ENCODE measurements at regions not wholly inside any gene's neighbourhood (a gene's known extent, or its start where the extent isn't known, plus 50 kb on each side); places are given as distances from the start of the nearest gene placed in this dataset.
"Not testable (repeated sequence)": the region's sequence is repeated elsewhere in the genome, so short reads cannot be mapped to it uniquely, and the experiment has no call there.

- no peak for FAIRE-seq
Measured at GRCh38 chr2:64743739-64744330, 90.1 kb upstream of the SERTAD2 start.

GRCh38 chr2:64745562-64745961, 91.8 kb upstream of the SERTAD2 start:
- no peak for FAIRE-seq

DNA sequence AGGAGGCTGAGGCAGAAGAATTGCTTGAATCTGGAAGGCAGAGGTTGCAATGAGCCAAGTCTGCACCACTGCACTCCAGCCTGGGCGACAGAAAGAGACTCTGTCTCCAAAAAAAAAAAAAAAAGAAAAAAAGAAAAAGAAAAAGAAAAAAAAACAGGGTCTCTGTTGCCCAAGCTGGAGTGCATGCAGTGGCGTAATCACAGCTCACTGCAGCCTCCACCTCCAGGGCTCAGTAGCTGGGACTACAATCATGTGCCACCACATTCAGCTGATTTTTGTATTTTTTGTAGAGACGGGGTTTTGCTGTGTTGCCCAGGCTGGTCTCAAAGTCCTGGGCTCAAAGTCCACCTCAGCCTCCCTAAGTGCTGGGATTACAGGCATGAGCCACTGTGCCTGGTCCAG, 94.0 kb upstream of the SERTAD2 start:
- FAIRE-seq = not testable (repeated sequence)

GRCh38 chr2:64748147-64748546, 94.4 kb upstream of the SERTAD2 start:
- FAIRE-seq = no peak

DNA sequence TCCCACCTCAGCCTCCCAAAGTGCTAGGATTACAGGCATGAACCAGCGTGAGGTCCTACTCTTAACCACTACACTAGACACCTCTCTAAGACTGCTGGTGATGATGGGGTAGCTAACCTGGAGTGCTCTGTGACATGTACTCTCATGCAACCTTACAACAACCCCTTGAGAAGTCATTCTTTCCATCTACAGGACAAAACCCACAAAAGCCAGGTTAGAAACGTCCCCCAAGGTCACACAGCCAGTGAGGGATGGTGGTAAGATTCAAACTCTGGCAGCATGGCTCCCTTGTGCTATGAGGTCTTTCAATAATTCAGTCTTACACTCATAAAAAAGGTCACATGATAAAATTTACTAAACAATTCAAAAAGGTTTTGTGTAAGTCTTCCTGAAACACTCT, 94.8 kb upstream of the SERTAD2 start:
- FAIRE-seq = no peak

GRCh38 chr2:64749446-64749845, 95.7 kb upstream of the SERTAD2 start:
- FAIRE-seq = no peak

GRCh38 chr2:64750001-64750816, 96.5 kb upstream of the SERTAD2 start:
- FAIRE-seq = no peak

- no peak for FAIRE-seq
Measured at GRCh38 chr2:64750817-64751285, 97.1 kb upstream of the SERTAD2 start.

GRCh38 chr2:64751286-64752260, 97.9 kb upstream of the SERTAD2 start:
- FAIRE-seq = no peak

DNA sequence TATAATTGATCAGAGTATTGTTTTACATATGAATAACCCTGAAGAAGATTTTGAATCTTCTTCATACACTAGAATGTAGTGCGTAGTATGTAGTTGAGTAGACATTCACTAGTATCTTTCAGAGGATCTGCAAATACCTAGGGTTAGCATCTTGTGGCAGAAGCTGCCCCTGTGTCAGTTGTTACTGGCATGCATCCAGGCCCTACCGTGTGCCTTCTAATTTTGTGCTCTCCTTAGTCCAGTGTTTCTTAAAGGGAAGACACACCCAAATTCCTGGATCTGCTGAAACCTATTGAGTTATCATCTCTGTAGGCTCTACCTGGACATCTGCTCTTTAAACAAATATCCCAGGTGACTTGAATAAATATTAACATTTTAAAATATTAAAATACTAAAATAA, 99.7 kb upstream of the SERTAD2 start:
- no peak for FAIRE-seq

DNA sequence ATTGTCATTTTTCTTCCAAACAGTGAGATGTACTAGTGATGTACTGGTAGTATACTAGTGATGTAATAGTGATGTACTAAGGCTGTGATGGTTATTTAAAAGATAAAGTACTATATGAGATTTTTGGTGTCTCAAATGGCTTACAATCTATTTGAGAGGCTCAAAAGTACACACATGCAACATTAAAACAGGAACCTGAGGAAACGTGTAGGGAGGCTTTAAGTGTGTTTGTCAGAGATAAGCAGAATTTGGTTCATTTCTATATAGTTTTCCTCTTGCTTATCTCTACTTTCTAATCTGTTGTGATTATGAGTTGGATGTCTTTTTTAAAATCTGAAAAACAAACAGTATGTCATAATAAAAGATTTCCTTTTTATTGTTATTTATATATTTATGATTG, 100.9 kb upstream of the SERTAD2 start:
- no peak for FAIRE-seq

GRCh38 chr2:64757126-64757525, 103.4 kb upstream of the SERTAD2 start:
- no peak for FAIRE-seq

- FAIRE-seq = no peak
Measured at GRCh38 chr2:64760128-64760527, 106.4 kb upstream of the SERTAD2 start.

DNA sequence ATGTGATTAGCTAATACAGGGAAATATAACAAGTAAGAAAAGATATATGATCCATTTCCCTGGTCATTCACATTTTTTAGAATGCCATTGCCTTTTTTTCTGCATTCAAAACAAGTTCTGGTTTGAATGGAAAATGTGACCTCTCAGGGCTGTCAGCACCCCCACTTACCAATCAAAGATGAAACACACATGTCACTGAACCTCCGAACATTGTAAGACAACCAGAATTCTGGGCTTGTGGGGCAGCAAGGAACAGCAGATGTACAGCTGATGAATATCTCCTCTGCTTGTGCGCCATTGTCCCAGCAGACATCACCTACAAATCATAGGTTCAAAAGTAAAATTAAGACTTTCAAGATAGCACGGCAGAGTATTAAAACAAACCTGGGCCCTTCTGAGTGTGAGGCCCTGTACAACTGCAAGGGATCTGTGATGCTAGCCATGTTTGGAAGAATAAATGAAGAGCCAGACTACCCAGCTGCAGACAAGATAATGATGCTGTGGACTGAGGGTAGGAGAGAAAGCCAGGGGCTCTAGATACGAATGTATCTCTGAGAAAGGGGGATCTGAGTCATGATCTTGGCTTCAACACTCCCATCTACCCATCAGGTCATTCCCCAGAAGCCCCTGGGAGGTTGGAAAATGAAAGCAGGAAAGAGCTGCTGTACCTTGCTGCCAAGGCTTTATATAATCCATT, 108.7 kb upstream of the SERTAD2 start:
- no peak for FAIRE-seq

GRCh38 chr2:64763126-64763525, 109.4 kb upstream of the SERTAD2 start:
- no peak for FAIRE-seq

DNA sequence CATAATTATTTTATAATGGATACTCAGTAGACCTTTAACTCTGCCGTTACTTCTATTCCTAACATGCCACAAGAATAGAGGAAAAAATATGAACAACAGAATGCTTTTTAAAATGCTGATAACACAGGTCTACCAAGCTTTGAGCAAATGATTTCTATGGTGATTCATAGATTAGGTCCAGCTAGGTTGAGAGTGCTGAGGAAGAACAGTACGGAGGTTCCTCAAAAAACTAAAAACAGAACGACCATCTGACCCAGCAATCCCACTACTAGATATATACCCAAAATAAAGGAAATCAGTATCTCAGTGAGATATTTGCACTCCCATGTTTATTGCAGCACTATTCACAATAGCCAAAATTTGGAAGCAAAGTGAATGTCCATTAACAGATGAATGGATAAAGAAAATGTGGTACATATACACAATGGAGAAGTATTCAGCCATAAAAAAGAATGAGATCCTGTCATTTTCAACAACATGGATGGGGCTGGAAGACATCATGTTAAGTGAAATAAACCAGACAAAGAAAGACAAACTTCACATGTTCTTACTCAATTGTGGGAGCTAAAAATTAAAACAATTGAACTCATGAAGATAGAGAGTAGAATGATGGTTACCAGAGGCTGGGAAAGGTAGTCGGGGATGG, 111.6 kb upstream of the SERTAD2 start:
- FAIRE-seq = no peak

DNA sequence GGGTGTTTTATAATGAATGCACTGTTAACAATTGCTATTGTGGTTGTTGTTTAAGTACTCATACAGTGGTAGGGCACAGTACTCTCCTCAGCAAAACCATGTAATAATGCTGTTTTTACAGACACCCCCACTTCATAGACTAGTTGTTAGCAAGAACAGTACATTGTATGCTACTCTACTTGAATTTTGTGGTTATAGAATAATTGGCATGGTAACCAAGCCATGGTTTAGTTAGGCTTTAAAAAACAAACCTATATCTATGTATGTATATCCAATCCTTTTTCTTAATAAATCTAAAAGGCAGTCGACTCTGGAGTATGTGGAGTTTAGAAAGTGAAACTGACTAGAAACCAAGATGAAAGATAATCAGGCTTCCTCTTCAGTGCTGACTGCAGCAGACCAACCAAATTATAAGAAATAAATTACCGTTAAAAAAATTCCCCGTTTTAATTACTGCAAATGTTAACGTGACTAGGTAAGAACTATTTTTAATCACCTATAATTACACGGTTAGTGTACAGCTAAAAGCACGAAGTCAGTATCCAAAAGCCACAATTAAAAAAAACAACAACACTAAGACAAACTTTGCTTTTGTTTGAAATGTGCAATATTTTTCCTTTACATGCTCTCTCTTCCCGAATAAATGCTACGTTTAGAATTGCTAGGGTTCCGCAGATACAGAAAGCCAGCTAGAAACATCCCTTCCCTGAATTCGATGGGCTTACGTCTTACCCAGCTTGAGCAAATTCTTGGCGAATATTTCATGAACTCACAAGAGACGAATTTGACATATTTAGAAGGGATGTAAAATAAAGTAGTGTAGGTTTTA, 113.3 kb upstream of the SERTAD2 start:
- peak; percentile 87 for FAIRE-seq

DNA sequence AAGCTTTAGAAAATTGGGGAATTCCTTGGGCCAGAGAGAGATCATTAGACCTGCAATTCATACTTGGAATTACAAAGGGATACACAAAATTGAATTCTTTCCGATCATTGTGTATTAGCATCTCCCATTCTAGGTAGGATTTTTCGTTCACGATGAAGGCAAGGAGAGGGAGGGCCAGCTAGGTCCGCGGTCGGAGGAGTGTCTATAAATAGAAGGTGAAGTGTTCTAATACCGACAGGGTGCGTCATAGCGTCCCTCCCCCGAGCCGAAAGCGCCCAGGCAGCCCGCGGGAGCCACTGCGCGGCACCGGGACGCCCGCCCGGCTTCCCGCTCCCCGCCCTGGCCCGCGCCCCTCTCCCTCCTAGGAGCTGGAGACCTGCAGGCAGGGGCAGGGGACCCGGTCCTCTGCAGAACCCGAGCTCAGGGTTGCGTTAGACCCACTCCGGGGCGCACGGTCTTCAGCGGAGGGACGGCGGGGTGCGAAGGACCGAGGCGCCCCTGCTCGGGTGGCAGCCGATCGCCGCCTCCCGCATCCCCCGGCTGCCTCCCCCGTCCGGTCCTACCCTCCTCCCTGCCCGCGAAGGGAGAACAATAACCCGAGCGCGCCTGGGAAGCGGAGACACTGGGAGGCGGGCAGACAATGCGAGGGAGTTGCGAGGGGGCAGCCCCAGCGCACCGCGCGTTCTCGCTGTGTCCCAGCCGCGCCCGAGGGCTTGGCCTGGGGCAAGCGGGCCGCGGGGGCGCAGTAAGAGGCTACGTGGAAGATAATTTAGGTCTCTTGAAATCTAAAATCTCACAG, 114.2 kb upstream of the SERTAD2 start:
- no peak for FAIRE-seq

GRCh38 chr2:64768491-64769005, 114.8 kb upstream of the SERTAD2 start:
- no peak for FAIRE-seq
